BE2C (cell line): ENCODE measurements at regions not wholly inside any gene's neighbourhood (a gene's known extent, or its start where the extent isn't known, plus 50 kb on each side); places are given as distances from the start of the nearest gene placed in this dataset.
"Not testable (repeated sequence)": the region's sequence is repeated elsewhere in the genome, so short reads cannot be mapped to it uniquely, and the experiment has no call there.

Source experiments
- DNase-seq: peaks from one replicate; pipeline ENCODE4 v3.0.0-alpha.2; 2020
- H3K27me3 ChIP-seq: fragments of 250-450 bp; sonication (Bioruptor Pico); 2 replicates; pipeline ENCODE4 v1.5.1; 2020; ENCODE audit warnings: mild to moderate bottlenecking
- H3K36me3 ChIP-seq: fragments of 250-450 bp; sonication (Bioruptor Pico); 2 replicates; pipeline ENCODE4 v1.5.1; 2020; ENCODE audit warnings: mild to moderate bottlenecking
- H3K4me1 ChIP-seq: fragments of 250-450 bp; sonication (Bioruptor Pico); 2 replicates; pipeline ENCODE4 v1.5.1; 2020
- H3K4me3 ChIP-seq: 2 replicates; pipeline ENCODE4 v1.5.1; 2011; ENCODE audit warnings: low read depth, low read length
- H3K9me3 ChIP-seq: fragments of 250-450 bp; sonication (Bioruptor Pico); 2 replicates; pipeline ENCODE4 v1.5.1; 2020
- CTCF ChIP-seq: IDR thresholded peaks from 2 replicates; pipeline ENCODE4 v1.5.1; 2012; ENCODE audit warnings: mild to moderate bottlenecking, low read depth, low read length

- Histone ChIP-seq H3K36me3 (no peaks in the 10 kb centered on the region), H3K4me3 (no peak overlapping the region), H3K9me3 (no peaks in the 10 kb centered on the region), H3K27me3 (no peaks in the 10 kb centered on the region), H3K4me1 (no peaks in the 10 kb centered on the region)
- no peak for TF ChIP-seq CTCF
- no peak for DNase-seq
These were observed 108.1 kb upstream of the SLC1A4 start for GRCh38 chr2:64881037-64881492.

GRCh38 chr2:64887565-64887964 is 101.6 kb upstream of the SLC1A4 start:
- no peaks in the 10 kb centered on the region for H3K27me3 ChIP-seq
- TF ChIP-seq CTCF = no peak
- H3K4me1 ChIP-seq = no peaks in the 10 kb centered on the region
- H3K9me3 ChIP-seq = no peaks in the 10 kb centered on the region
- DNase-seq = no peak
- no peaks in the 10 kb centered on the region for H3K36me3 ChIP-seq
- H3K4me3 ChIP-seq = no peak overlapping the region

- Histone ChIP-seq H3K36me3 (no peaks in the 10 kb centered on the region), H3K4me1 (no peaks in the 10 kb centered on the region), H3K27me3 (no peaks in the 10 kb centered on the region), H3K9me3 (no peaks in the 10 kb centered on the region), H3K4me3 (no peak overlapping the region)
- peak; percentile 27; the same call in 1 of the 2 replicates for TF ChIP-seq CTCF
- no peak for DNase-seq
These were observed 100.4 kb upstream of the SLC1A4 start for GRCh38 chr2:64888591-64889309.

GRCh38 chr2:64889803-64890202 is 99.4 kb upstream of the SLC1A4 start:
- no peaks in the 10 kb centered on the region for H3K9me3 ChIP-seq
- no peak overlapping the region for H3K4me3 ChIP-seq
- TF ChIP-seq CTCF = no peak
- no peaks in the 10 kb centered on the region for H3K36me3 ChIP-seq
- no peaks in the 10 kb centered on the region for H3K4me1 ChIP-seq
- no peaks in the 10 kb centered on the region for H3K27me3 ChIP-seq
- no peak for DNase-seq

- H3K4me3 ChIP-seq, H3K27me3 ChIP-seq, H3K9me3 ChIP-seq, H3K4me1 ChIP-seq, H3K36me3 ChIP-seq, DNase-seq: not testable (repeated sequence)
These were observed 92.6 kb upstream of the SLC1A4 start for GRCh38 chr2:64896572-64896971.

GRCh38 chr2:64899081-64899865 is 89.9 kb upstream of the SLC1A4 start:
- Histone ChIP-seq H3K9me3 (no peaks in the 10 kb centered on the region), H3K36me3 (no peaks in the 10 kb centered on the region), H3K4me1 (no peaks in the 10 kb centered on the region), H3K4me3 (no peak overlapping the region), H3K27me3 (no peaks in the 10 kb centered on the region)
- DNase-seq = no peak
- no peak for TF ChIP-seq CTCF

GRCh38 chr2:64899876-64900275 is 89.3 kb upstream of the SLC1A4 start:
- not testable (repeated sequence) for DNase-seq, H3K36me3 ChIP-seq, H3K4me3 ChIP-seq, H3K9me3 ChIP-seq, H3K4me1 ChIP-seq, H3K27me3 ChIP-seq
